ENCODE measurements at regions not wholly inside any gene's neighbourhood (a gene's known extent, or its start where the extent isn't known, plus 50 kb on each side); places are given as distances from the start of the nearest gene placed in this dataset.
"Not testable (repeated sequence)": the region's sequence is repeated elsewhere in the genome, so short reads cannot be mapped to it uniquely, and the experiment has no call there.

DNA sequence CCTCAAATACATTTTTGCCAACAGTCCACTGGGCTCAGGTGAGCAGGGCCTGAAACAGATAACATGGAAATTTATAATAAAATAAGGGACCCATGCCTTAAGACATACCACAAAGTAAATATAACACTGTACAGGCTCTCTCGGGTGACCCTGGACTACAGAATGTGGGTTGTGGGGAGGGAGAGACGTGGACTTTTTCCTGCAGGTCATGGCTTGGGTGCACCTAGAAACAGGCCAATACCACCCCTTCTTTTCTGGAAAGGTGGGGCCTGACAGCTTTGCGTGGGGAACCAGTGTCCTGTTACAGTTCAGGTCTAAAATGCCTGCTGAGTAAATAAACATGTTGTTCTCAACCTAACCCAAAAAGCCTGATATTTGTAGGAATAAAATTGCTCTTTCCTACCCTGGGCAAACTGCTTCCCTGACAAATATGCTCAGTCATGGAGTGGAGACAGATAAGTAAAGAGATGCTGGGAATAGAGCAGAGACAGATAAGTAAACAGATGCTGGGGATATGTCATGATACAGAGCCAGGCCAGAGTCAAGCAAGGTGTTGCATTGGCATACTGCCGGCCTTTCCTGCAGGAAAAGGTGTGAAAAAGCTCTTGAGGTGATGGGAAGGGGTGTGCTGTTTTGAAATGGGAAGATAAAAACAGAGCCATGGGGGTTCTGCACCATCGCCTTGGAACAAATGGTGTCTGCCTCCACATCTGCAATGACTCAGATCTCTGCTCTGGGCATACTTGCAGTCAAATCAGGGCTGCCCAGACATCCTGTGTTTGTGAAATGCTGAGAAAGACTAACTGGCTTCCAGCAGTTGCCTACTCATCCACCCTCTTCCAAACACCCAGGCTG is 535.6 kb downstream of the KCNJ18 start:
- not testable (repeated sequence) for H3K4me3 Mint-ChIP-seq; DNase-seq (ENCODE audit: low spot score in 2 of 2); H3K27ac Mint-ChIP-seq (ENCODE audit: low read depth); ATAC-seq (replicated peaks; ENCODE audit: extremely low read depth, poor library complexity, severe bottlenecking); H3K4me1 Mint-ChIP-seq; H3K9me3 Mint-ChIP-seq; H3K27me3 Mint-ChIP-seq; H3K36me3 Mint-ChIP-seq (ENCODE audit: insufficient read depth)

DNA sequence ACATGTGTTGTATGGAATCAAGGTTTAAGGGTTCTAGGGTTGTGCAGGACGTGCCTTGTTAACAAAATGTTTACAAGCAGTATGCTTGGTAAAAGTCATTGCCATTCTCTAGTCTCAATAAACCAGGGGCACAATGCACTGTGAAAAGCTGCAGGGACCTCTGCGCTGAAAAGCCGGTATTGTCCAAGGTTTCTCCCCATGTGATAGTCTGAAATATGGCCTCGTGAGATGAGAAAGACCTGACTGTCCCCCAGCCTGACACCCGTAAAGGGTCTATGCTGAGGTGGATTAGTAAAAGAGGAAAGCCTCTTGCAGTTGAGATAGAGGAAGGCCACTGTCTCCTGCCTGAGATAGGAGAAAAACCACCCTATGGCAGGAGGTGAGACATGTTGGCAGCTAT is 537.5 kb downstream of the KCNJ18 start:
- H3K27ac Mint-ChIP-seq (ENCODE audit: low read depth); H3K9me3 Mint-ChIP-seq; H3K4me1 Mint-ChIP-seq; H3K27me3 Mint-ChIP-seq; H3K36me3 Mint-ChIP-seq (ENCODE audit: insufficient read depth); DNase-seq (ENCODE audit: low spot score in 2 of 2); H3K4me3 Mint-ChIP-seq; ATAC-seq (replicated peaks; ENCODE audit: extremely low read depth, poor library complexity, severe bottlenecking): not testable (repeated sequence)

DNA sequence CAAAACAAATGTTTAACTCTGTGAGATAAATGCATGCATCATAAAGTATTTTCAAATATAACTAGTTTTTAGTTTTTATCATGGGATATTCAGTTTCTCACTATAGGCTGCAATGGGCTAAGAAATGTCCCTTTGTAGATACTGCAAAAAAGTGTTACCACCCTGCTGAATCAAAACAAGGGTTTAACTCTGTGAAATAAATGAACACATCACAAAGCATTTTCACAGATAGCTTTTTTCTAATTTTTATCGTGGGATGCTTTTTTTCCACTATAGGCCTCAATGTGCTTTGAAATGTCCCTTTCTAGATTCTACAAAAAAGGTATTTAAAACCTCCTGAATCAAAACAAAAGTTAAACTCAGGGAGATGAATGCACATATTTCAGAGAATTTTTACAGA is 541.1 kb downstream of the KCNJ18 start:
- Mint-ChIP-seq H3K27ac (ENCODE audit: low read depth) (no peak overlapping the region), H3K9me3 (peaks cover 6% of the 10 kb centered on the region), H3K27me3 (no peaks in the 10 kb centered on the region), H3K4me1 (no peaks in the 10 kb centered on the region), H3K36me3 (ENCODE audit: insufficient read depth) (no peaks in the 10 kb centered on the region), H3K4me3 (no peak overlapping the region)
- DNase-seq (ENCODE audit: low spot score in 2 of 2) (no peak), ATAC-seq (replicated peaks; ENCODE audit: extremely low read depth, poor library complexity, severe bottlenecking) (no peak)

DNA sequence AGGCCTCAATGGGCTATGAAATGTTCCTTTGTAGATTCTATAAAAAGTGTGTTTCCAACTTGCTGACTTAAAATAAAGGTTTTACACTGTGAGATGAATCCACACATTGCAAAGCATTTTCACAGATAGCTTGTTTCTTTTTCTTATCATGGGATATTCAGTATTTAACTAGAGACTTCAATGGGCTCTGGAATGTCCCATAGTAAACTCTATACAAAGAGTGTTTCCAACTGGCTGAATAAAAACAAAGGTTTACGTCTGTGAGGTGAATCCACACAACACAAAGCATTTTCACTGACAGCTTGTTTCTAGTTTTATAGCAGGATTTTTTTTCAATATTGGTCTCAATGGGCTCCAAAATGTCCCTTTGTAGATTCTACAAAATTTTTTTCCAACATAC is 550.1 kb downstream of the KCNJ18 start:
- no peak overlapping the region for H3K4me3 Mint-ChIP-seq
- no peaks in the 10 kb centered on the region for H3K36me3 Mint-ChIP-seq (ENCODE audit: insufficient read depth)
- no peaks in the 10 kb centered on the region for H3K4me1 Mint-ChIP-seq
- DNase-seq (ENCODE audit: low spot score in 2 of 2) (no peak), ATAC-seq (replicated peaks; ENCODE audit: extremely low read depth, poor library complexity, severe bottlenecking) (no peak)
- H3K9me3 Mint-ChIP-seq: no peaks in the 10 kb centered on the region
- H3K27ac Mint-ChIP-seq (ENCODE audit: low read depth): no peak overlapping the region
- H3K27me3 Mint-ChIP-seq: no peaks in the 10 kb centered on the region

DNA sequence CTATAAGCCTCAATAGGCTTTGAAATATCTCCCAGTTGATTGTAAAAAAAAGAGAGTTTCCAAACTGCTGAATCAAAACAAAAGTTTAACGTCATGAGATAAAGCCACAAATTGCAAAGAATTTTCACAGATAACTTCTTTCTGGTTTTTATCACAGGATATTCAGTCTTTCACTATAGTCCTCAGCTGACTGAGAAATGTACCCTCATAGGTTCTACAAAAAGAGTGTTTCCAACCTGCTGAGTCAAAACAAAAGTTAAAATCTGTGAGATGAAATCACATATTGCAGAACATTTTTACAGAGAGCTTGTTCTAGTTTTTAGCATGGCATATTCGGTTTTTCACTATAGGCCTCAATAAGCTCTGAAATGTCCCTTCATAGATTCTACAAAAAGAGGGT is 559.2 kb downstream of the KCNJ18 start:
- DNase-seq (ENCODE audit: low spot score in 2 of 2) (no peak), ATAC-seq (replicated peaks; ENCODE audit: extremely low read depth, poor library complexity, severe bottlenecking) (no peak)
- H3K4me1 Mint-ChIP-seq: no peaks in the 10 kb centered on the region
- H3K27me3 Mint-ChIP-seq: no peaks in the 10 kb centered on the region
- H3K4me3 Mint-ChIP-seq: no peak overlapping the region
- no peak overlapping the region for H3K27ac Mint-ChIP-seq (ENCODE audit: low read depth)
- H3K9me3 Mint-ChIP-seq: no peaks in the 10 kb centered on the region
- H3K36me3 Mint-ChIP-seq (ENCODE audit: insufficient read depth): no peaks in the 10 kb centered on the region

DNA sequence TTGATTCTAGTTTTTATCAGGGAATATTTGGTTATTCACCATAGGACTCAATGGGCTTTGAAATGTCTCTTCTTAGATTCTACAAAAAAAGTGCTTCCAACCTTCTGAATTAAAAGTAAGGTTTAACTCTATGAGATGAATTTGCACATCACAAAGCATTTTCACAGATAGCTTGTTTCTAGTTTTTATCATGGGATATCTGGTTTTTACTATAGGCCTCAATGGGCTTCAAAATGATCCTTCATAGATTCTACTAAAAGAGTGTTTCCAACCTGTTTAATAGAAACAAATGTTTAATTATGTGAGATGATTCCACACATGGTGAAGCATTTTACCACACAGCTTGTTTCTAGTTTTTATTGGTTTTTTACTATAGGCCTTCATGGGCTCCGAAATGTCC is 560.7 kb downstream of the KCNJ18 start:
- Mint-ChIP-seq H3K36me3 (ENCODE audit: insufficient read depth) (no peaks in the 10 kb centered on the region), H3K4me3 (no peak overlapping the region), H3K4me1 (no peaks in the 10 kb centered on the region), H3K27me3 (no peaks in the 10 kb centered on the region), H3K9me3 (no peaks in the 10 kb centered on the region), H3K27ac (ENCODE audit: low read depth) (no peak overlapping the region)
- DNase-seq (ENCODE audit: low spot score in 2 of 2): no peak
- no peak for ATAC-seq (replicated peaks; ENCODE audit: extremely low read depth, poor library complexity, severe bottlenecking)

DNA sequence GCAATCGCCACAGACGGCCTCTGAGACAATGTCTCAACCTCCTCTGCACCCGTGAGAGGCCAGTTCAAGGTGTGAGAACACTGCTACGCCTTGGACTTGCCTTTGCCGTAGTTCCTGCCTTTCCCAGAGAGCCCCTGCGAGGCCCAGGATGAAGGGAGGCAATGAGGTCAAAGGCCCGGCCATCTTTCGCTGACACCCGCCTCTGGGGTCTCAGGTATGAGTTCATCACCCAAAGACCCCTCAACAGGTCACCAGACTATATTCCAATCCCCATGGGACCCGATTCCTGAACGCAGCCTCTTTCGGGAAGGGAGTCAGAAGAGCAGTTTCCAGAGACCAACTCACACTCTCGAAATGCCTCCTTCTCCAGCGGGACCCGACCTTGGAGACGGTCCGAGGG is 573.5 kb downstream of the KCNJ18 start:
- Mint-ChIP-seq H3K9me3 (peaks cover 12% of the 10 kb centered on the region), H3K27me3 (no peaks in the 10 kb centered on the region), H3K36me3 (ENCODE audit: insufficient read depth) (no peaks in the 10 kb centered on the region), H3K4me1 (no peaks in the 10 kb centered on the region), H3K27ac (ENCODE audit: low read depth) (no peak overlapping the region), H3K4me3 (no peak overlapping the region)
- no peak for DNase-seq (ENCODE audit: low spot score in 2 of 2)
- ATAC-seq (replicated peaks; ENCODE audit: extremely low read depth, poor library complexity, severe bottlenecking): no peak

DNA sequence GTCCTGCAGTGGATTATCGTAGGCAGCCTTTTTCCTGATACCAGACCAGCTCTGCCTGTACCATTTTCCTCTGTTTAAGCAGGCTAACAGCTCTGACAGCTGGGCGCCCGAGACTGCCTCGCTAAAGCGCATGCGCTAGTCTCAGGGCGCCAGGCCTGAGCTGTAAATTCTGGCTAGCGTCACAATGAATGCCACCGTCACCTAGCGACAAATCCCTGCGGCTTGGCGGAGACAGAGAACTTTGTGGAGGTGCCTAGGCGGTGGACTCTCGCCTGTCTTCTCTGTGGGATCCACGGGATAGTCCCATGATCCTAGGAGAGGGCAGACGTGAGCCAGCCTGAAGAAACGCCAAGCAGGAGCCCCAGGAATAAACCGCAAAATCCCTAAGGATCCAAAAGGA is 573.9 kb downstream of the KCNJ18 start:
- Mint-ChIP-seq H3K4me1 (no peaks in the 10 kb centered on the region), H3K9me3 (peaks cover 13% of the 10 kb centered on the region), H3K4me3 (no peak overlapping the region), H3K36me3 (ENCODE audit: insufficient read depth) (no peaks in the 10 kb centered on the region), H3K27ac (ENCODE audit: low read depth) (no peak overlapping the region), H3K27me3 (no peaks in the 10 kb centered on the region)
- ATAC-seq (replicated peaks; ENCODE audit: extremely low read depth, poor library complexity, severe bottlenecking): no peak
- no peak for DNase-seq (ENCODE audit: low spot score in 2 of 2)

DNA sequence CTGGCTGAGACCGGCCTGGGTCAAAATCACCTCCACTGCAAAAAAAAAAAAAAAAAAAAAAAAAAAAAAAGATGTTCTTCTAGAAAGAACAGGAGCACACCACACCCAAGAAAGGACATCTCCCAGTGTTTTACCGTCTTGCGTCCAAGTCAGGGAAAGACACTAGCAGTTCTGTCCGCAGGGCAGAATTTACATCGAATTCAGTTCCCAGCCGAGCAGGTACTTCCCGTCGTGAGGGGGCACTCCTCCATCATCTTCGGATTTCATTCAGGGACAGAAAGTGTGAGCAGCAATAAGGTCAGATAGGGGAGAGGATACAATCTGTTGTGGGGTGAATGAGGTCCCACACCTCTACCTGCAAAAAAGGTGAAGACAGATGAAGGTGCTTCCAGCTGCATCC is 574.7 kb downstream of the KCNJ18 start:
- H3K4me3 Mint-ChIP-seq: no peak overlapping the region

DNA sequence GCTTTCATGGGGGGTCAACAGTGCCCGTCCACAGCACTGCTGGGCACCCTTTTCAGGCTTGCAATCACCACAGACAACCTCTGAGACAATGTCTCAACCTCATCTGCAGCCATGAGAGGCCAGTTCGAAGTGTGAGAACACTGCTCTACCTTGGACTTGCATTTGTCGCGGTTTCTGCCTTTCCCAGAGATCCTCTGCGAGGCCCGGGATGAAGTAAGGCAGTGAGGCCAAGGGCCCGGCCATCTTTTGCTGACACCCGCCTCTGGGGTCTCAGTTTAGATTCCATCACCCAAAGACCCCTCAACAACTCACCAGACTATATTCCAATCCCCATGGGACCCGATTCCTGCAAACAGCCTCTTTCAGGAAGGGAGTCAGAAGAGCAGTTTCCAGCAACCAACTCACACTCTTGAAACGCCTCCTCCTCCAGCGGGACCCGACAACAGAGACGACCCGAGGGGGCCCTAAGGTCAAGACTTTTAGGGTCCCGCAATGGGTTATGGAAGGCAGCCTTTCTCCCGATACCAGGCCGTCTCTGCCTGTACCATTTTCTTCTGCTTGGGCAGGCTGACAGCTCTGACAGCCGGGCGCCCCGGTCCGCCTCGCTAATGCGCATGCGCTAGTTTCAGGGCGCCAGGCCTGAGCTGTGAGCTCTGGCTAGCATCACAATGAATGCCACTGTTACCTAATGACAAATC is 576.0 kb downstream of the KCNJ18 start:
- no peak for DNase-seq (ENCODE audit: low spot score in 2 of 2)
- Mint-ChIP-seq H3K4me3 (no peak overlapping the region), H3K9me3 (peaks cover 24% of the 10 kb centered on the region), H3K27me3 (no peaks in the 10 kb centered on the region), H3K4me1 (no peaks in the 10 kb centered on the region), H3K27ac (ENCODE audit: low read depth) (no peak overlapping the region), H3K36me3 (ENCODE audit: insufficient read depth) (no peaks in the 10 kb centered on the region)
- no peak for ATAC-seq (replicated peaks; ENCODE audit: extremely low read depth, poor library complexity, severe bottlenecking)

More for the DNA sequence above, 574.7 kb downstream of the KCNJ18 start:
- DNase-seq (ENCODE audit: low spot score in 2 of 2) (no peak), ATAC-seq (replicated peaks; ENCODE audit: extremely low read depth, poor library complexity, severe bottlenecking) (no peak)
- H3K27ac Mint-ChIP-seq (ENCODE audit: low read depth): no peak overlapping the region
- H3K27me3 Mint-ChIP-seq: no peaks in the 10 kb centered on the region
- no peaks in the 10 kb centered on the region for H3K4me1 Mint-ChIP-seq
- H3K36me3 Mint-ChIP-seq (ENCODE audit: insufficient read depth): no peaks in the 10 kb centered on the region
- H3K9me3 Mint-ChIP-seq: peaks cover 21% of the 10 kb centered on the region

DNA sequence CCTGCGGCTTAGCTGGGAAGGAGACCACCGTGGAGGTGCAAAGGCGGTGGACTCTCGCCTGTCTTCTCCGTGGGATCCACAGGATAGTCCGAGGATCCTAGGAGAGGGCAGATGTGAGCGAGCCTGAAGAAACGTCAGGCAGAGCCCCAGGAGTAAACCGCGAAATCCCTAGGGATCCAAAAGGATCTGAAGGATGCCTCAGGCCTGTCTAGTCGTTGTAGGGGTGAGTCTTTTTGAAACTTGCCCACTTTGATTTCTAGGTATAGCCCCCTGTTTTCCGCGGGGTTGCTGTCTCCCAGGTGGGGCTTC is 576.5 kb downstream of the KCNJ18 start:
- Mint-ChIP-seq H3K9me3 (peaks cover 24% of the 10 kb centered on the region), H3K27ac (ENCODE audit: low read depth) (no peak overlapping the region), H3K4me1 (no peaks in the 10 kb centered on the region), H3K4me3 (no peak overlapping the region), H3K36me3 (ENCODE audit: insufficient read depth) (no peaks in the 10 kb centered on the region), H3K27me3 (no peaks in the 10 kb centered on the region)
- ATAC-seq (replicated peaks; ENCODE audit: extremely low read depth, poor library complexity, severe bottlenecking): no peak
- no peak for DNase-seq (ENCODE audit: low spot score in 2 of 2)

DNA sequence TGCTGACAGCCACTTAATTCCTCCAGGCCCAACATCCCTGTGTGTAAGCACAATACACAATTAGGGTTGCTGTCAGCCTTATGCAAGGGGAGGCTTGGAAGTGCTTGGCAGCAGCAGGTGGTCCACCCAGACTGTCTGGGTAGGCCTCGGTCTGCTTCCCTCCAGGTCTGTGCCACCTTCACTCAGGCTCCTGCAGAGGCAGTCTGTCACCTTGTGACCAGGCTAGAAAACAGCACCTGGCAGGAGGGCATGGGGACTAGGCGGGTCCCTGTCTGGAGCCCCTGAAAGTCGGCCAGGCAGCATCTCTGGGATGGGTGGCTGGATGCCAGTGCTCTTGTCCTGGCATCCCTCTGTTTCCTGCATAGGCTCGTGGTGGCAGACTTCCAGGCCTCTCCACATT is 578.1 kb downstream of the KCNJ18 start:
- no peak for ATAC-seq (replicated peaks; ENCODE audit: extremely low read depth, poor library complexity, severe bottlenecking)
- Mint-ChIP-seq H3K27ac (ENCODE audit: low read depth) (no peak overlapping the region), H3K4me1 (no peaks in the 10 kb centered on the region), H3K4me3 (no peak overlapping the region), H3K36me3 (ENCODE audit: insufficient read depth) (no peaks in the 10 kb centered on the region), H3K9me3 (peaks cover 24% of the 10 kb centered on the region), H3K27me3 (no peaks in the 10 kb centered on the region)
- no peak for DNase-seq (ENCODE audit: low spot score in 2 of 2)

DNA sequence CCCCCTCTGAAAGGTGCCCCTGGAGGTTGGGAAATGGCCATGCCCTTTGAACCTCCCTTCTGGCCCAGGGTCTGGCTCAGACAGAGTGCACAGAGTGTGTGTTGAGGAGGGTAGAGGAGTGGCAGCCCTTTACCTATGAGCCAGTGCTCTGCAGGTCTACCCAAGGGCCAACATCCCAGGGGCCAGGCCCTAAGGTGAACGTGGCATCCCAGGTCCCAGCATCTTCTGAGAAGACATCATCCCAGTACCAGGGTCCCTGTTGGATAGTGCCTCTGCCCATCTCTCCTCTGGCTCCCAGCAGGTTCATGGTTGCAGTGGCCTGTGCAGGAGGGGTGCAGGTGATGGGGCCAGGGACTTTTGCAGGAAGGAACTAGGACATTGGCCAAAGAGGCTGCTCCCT is 578.5 kb downstream of the KCNJ18 start:
- not testable (repeated sequence) for H3K4me3 Mint-ChIP-seq

More for the DNA sequence above, 578.5 kb downstream of the KCNJ18 start:
- H3K36me3 Mint-ChIP-seq (ENCODE audit: insufficient read depth); H3K27me3 Mint-ChIP-seq; H3K27ac Mint-ChIP-seq (ENCODE audit: low read depth); ATAC-seq (replicated peaks; ENCODE audit: extremely low read depth, poor library complexity, severe bottlenecking); H3K4me1 Mint-ChIP-seq; DNase-seq (ENCODE audit: low spot score in 2 of 2): not testable (repeated sequence)
- peaks cover 28% of the 10 kb centered on the region for H3K9me3 Mint-ChIP-seq

All from central memory CD8-positive, alpha-beta T cell (primary cell).